ENCODE measurements at regions not wholly inside any gene's neighbourhood (a gene's known extent, or its start where the extent isn't known, plus 50 kb on each side); places are given as distances from the start of the nearest gene placed in this dataset.
A peak's percentile ranks its signal among the peaks of the same experiment; 100 is the strongest.
"Not testable (repeated sequence)": the region's sequence is repeated elsewhere in the genome, so short reads cannot be mapped to it uniquely, and the experiment has no call there.

GRCh38 chr12:30218073-30218472 is 434.3 kb upstream of the TMTC1 start:
- no peak for DNase-seq

GRCh38 chr12:30213166-30213565 is 429.4 kb upstream of the TMTC1 start:
- no peak for DNase-seq

- DNase-seq: no peak
Observed at GRCh38 chr12:30211743-30212142, 428.0 kb upstream of the TMTC1 start.

- peak in 2 of 51 donors; percentile 1 to 32 for DNase-seq
Observed at GRCh38 chr12:30203981-30204380, 420.2 kb upstream of the TMTC1 start.

- no peak for DNase-seq
Observed at GRCh38 chr12:30202521-30203254, 418.9 kb upstream of the TMTC1 start.

- no peak for DNase-seq
Observed at GRCh38 chr12:30201301-30202160, 417.8 kb upstream of the TMTC1 start.

- DNase-seq: no peak
Observed at GRCh38 chr12:30200864-30201263, 417.1 kb upstream of the TMTC1 start.

GRCh38 chr12:30197392-30198057 is 413.8 kb upstream of the TMTC1 start:
- no peak for DNase-seq

GRCh38 chr12:30191696-30192455 is 408.1 kb upstream of the TMTC1 start:
- no peak for DNase-seq

GRCh38 chr12:30188602-30189326 is 405.0 kb upstream of the TMTC1 start:
- no peak for DNase-seq

- DNase-seq: no peak
Observed at GRCh38 chr12:30187426-30187825, 403.7 kb upstream of the TMTC1 start.

GRCh38 chr12:30181334-30181733 is 397.6 kb upstream of the TMTC1 start:
- no peak for DNase-seq

- DNase-seq: no peak
Observed at GRCh38 chr12:30180602-30181001, 396.9 kb upstream of the TMTC1 start.

GRCh38 chr12:30178916-30179315 is 395.2 kb upstream of the TMTC1 start:
- DNase-seq: no peak

- no peak for DNase-seq
Observed at GRCh38 chr12:30169839-30170591, 386.3 kb upstream of the TMTC1 start.

- no peak for DNase-seq
Observed at GRCh38 chr12:30166006-30166795, 382.5 kb upstream of the TMTC1 start.

GRCh38 chr12:30164382-30165318 is 380.9 kb upstream of the TMTC1 start:
- no peak for DNase-seq

- DNase-seq: not testable (repeated sequence)
Observed at GRCh38 chr12:30156833-30157232, 373.1 kb upstream of the TMTC1 start.
